ENCODE measurements at regions not wholly inside any gene's neighbourhood (a gene's known extent, or its start where the extent isn't known, plus 50 kb on each side); places are given as distances from the start of the nearest gene placed in this dataset.

GRCh38 chr13:76351541-76352229 is 534.5 kb downstream of the KCTD12 start:
- Mint-ChIP-seq H3K36me3 (ENCODE audit: low read depth) (no peaks in the 10 kb centered on the region), H3K27me3 (no peaks in the 10 kb centered on the region), H3K4me1 (no peaks in the 10 kb centered on the region), H3K4me3 (no peak overlapping the region), H3K9me3 (no peaks in the 10 kb centered on the region), H3K27ac (no peak overlapping the region)
- ATAC-seq (replicated peaks), result no peak

DNA sequence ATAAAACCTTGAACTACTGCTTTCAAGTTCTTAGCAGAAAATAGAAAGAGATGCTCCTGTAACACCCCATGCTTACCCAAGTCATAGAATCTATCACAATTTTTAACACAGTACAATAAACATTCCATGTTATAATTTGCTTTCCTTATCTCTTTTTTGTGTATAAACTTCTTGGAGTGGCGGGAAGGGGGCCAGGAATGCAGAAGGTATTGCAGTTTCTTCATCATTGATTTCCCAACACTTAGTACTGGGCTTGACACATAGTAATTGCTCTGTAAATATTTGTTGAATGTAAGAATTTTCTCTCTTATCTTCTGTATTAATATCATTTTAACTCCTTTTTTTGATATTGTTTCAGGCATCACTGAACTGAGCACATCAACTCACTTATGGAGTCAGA is 535.8 kb downstream of the KCTD12 start:
- H3K36me3 Mint-ChIP-seq (ENCODE audit: low read depth), result no peaks in the 10 kb centered on the region
- no peaks in the 10 kb centered on the region for H3K4me1 Mint-ChIP-seq
- H3K9me3 Mint-ChIP-seq, result no peaks in the 10 kb centered on the region
- H3K27ac Mint-ChIP-seq, result no peak overlapping the region
- ATAC-seq (replicated peaks), result no peak
- no peak overlapping the region for H3K4me3 Mint-ChIP-seq
- no peaks in the 10 kb centered on the region for H3K27me3 Mint-ChIP-seq

DNA sequence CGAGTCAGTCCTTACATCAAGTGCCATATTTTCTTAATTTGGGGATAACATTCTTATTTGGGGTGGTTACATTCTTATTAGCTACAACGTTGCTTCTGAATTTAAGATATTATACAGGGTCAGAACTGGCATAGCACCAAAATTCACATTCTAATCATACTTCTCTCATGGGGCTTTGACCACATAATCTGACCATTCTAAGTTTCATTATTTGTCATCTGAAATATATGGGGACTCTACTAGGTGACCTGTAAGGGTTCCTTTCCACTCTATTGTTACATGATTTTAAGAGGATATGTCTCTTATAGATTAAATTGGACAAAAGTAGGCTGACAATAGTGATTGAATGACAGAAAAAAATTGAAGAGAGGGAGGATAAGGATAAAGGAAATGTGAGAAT is 536.5 kb downstream of the KCTD12 start:
- H3K4me1 Mint-ChIP-seq, result no peaks in the 10 kb centered on the region
- H3K27ac Mint-ChIP-seq, result no peak overlapping the region
- H3K36me3 Mint-ChIP-seq (ENCODE audit: low read depth), result no peaks in the 10 kb centered on the region
- no peak overlapping the region for H3K4me3 Mint-ChIP-seq
- H3K9me3 Mint-ChIP-seq, result no peaks in the 10 kb centered on the region
- H3K27me3 Mint-ChIP-seq, result no peaks in the 10 kb centered on the region
- ATAC-seq (replicated peaks), result no peak

DNA sequence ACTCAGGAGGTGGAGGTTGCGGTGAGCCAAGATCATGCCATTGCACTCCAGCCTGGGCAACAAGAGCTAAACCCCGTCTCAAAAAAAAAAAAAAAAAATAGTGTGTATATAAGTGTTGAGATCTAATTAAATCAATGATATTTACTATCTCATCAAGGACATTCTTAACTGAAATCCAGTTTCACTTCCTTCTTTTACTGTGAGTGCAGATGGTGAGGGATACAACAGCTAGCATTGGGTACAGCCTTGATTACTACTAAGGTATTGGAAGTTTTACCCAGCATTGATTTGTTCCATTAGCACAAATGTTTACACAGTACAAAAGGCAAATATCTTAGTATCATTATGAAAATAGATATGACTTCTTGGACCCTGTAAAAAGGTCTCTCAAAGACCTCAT is 546.6 kb downstream of the KCTD12 start:
- no peak overlapping the region for H3K27ac Mint-ChIP-seq
- H3K4me1 Mint-ChIP-seq, result no peaks in the 10 kb centered on the region
- no peaks in the 10 kb centered on the region for H3K27me3 Mint-ChIP-seq
- ATAC-seq (replicated peaks), result no peak
- no peaks in the 10 kb centered on the region for H3K36me3 Mint-ChIP-seq (ENCODE audit: low read depth)
- no peak overlapping the region for H3K4me3 Mint-ChIP-seq
- H3K9me3 Mint-ChIP-seq, result no peaks in the 10 kb centered on the region

DNA sequence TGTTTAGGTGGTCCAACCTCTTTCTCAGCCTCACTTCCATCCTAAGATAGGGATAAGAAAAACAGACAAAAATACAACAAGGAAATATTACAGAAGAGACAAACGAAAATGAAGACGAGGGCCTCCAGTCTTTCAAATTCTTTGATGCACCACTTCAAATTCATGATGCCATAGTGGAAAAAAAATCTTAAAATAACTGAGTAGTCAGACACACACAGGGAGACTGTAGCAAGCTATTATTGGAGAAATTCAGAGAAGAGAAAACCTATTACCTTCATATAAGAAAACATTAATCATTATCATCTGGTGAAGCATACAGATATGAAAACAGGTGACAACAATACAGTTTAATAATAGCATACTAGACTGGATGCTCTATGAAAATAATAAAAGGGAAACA is 548.2 kb downstream of the KCTD12 start:
- Mint-ChIP-seq H3K4me1 (no peaks in the 10 kb centered on the region), H3K4me3 (no peak overlapping the region), H3K9me3 (no peaks in the 10 kb centered on the region), H3K27me3 (no peaks in the 10 kb centered on the region), H3K36me3 (ENCODE audit: low read depth) (no peaks in the 10 kb centered on the region), H3K27ac (no peak overlapping the region)
- ATAC-seq (replicated peaks), result no peak

DNA sequence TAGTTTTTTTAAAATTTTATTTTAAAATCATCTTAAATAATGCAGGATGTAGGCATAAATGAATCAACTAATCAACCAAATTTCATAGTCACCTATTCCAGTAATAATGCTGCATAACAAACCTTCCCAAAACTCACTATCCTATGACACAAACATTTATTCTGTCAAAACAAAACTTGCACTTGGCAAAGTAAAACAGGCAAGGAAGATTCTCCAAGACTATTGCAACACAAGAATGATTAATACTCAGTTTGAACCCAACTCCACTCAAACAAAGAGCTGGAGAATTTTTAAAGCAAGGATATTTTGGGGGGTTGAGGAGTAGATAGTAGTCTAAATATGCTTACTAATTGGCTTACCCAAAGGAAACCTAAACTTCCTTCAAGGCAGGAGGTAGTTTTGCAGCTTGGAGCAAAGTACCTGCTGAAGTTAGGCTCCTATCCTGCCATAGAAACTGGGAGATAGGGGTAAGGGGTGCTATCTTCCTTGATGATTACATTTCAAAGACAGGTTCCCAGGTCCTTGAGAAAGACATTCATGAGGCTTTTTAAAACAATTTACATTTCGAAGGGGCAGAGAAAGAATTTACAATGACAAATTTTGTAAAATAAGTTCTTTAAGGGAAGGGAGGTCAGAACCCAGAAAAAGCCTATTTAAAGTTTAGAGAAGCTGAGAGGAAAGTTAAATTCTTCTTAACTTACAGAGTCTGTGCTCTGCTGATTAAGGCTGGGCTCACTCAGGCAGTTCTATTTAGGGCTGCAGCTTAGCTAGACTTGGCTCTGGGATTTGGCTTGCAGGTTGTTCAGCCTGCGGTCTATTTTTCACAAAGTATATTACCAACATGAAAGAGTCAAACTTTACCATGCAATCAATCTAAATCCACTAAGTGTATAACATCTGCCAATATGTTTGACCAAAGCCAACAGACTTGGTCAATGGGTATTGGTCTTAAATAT is 549.0 kb downstream of the KCTD12 start:
- no peak overlapping the region for H3K27ac Mint-ChIP-seq
- H3K4me3 Mint-ChIP-seq, result no peak overlapping the region
- no peaks in the 10 kb centered on the region for H3K9me3 Mint-ChIP-seq
- no peaks in the 10 kb centered on the region for H3K4me1 Mint-ChIP-seq
- H3K36me3 Mint-ChIP-seq (ENCODE audit: low read depth), result no peaks in the 10 kb centered on the region
- ATAC-seq (replicated peaks), result no peak
- no peaks in the 10 kb centered on the region for H3K27me3 Mint-ChIP-seq

DNA sequence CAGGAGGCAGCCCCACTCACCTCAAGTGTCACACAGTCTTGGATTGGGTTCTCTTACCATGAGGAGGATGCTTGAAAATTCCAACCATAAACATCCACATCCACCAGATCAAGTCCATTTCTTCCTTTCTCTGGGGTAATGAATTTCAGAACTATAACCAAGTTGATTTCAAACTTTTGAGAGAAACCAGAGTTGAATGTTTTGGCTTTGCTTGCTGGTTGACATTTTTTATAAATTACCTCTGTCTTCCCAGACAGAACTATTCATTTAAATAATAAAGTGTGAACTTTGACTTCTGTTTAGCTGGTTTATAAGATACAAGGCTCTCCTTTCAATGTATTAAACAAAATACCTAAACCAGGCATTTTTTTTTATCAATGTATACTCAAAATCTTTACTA is 550.7 kb downstream of the KCTD12 start:
- no peaks in the 10 kb centered on the region for H3K27me3 Mint-ChIP-seq
- no peaks in the 10 kb centered on the region for H3K4me1 Mint-ChIP-seq
- no peak overlapping the region for H3K27ac Mint-ChIP-seq
- no peak overlapping the region for H3K4me3 Mint-ChIP-seq
- no peaks in the 10 kb centered on the region for H3K36me3 Mint-ChIP-seq (ENCODE audit: low read depth)
- no peak for ATAC-seq (replicated peaks)
- no peaks in the 10 kb centered on the region for H3K9me3 Mint-ChIP-seq

GRCh38 chr13:76331943-76332712 is 554.1 kb downstream of the KCTD12 start:
- Mint-ChIP-seq H3K4me1 (no peaks in the 10 kb centered on the region), H3K36me3 (ENCODE audit: low read depth) (no peaks in the 10 kb centered on the region), H3K4me3 (no peak overlapping the region), H3K27me3 (no peaks in the 10 kb centered on the region), H3K27ac (no peak overlapping the region), H3K9me3 (no peaks in the 10 kb centered on the region)
- ATAC-seq (replicated peaks), result no peak

DNA sequence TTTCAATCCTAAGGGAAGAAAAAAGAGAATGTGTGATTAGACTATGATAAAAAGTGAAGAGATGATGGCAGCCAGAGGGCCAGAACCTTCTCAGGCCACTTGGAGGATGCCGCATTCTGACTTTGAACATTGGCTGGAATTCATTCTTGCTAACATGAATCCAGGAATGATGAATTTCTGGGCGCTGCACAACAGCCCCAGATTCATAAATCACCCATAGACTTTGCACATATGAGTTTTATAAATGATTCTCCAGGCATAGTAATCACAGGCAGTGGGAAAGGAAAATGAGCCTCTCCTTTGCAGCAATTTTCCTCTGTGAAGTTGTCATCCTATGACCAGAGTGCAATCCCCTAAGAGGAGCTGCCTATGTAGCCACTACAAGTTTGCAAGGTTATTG is 555.4 kb downstream of the KCTD12 start:
- Mint-ChIP-seq H3K36me3 (ENCODE audit: low read depth) (no peaks in the 10 kb centered on the region), H3K27ac (no peak overlapping the region), H3K27me3 (no peaks in the 10 kb centered on the region), H3K4me3 (no peak overlapping the region), H3K4me1 (no peaks in the 10 kb centered on the region), H3K9me3 (no peaks in the 10 kb centered on the region)
- ATAC-seq (replicated peaks), result no peak

DNA sequence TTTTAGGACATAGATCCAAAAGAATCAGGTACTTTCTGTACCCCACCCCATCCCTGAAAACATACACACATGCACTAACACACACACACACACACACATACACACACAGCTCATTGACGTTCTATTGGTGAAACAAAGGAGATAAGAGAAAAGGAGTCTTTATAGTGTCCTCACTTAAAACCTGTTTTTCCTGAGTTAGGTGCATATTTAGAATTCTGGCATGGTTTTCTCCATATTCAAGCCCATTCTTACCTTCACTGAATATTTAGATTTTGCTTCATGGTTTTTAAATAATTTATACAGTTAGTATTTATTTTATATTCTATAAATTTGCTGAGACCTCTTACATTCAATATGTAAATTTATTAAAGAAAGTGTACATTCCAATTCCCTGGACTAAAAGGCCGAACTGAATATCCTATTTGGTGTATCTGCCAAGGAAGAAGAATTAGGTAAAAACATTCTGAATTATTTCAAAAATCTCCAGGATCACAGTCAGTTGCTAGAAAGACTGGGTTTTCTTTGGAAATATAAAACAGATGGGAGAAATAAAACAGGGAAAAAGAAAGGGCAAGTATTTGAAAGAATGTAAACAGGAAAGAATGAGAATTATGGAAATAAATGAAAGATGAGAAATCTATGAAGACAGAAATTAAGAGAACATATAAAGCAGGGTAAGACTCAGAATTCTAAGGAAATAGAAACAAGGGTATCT is 556.2 kb downstream of the KCTD12 start:
- Mint-ChIP-seq H3K27ac (no peak overlapping the region), H3K36me3 (ENCODE audit: low read depth) (no peaks in the 10 kb centered on the region), H3K9me3 (no peaks in the 10 kb centered on the region), H3K27me3 (peaks cover 4% of the 10 kb centered on the region), H3K4me3 (no peak overlapping the region), H3K4me1 (no peaks in the 10 kb centered on the region)
- no peak for ATAC-seq (replicated peaks)

- Mint-ChIP-seq H3K27ac (no peak overlapping the region), H3K4me3 (no peak overlapping the region), H3K27me3 (peaks cover 4% of the 10 kb centered on the region), H3K9me3 (no peaks in the 10 kb centered on the region), H3K4me1 (no peaks in the 10 kb centered on the region), H3K36me3 (ENCODE audit: low read depth) (no peaks in the 10 kb centered on the region)
- no peak for ATAC-seq (replicated peaks)
Observed at GRCh38 chr13:76329004-76329403, 557.2 kb downstream of the KCTD12 start.

DNA sequence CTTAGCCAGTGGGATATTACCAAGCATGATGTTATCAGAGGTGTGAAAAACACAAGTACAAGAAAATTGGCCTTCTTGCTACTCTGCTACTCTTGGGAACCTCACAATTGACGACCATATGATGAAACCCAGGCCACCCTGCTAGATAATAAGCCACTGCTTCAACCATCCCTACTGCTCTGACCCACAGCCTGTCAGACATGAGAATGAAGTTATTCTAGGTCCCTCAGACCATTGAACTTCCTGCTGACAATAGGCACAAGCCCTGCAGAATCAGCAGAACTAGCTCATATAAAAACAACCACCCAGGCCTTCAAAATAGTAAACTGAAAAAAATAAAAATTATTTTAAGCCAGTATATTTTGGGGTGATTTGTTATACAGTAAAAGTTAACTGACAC is 559.9 kb downstream of the KCTD12 start:
- H3K27me3 Mint-ChIP-seq, result peaks cover 4% of the 10 kb centered on the region
- H3K36me3 Mint-ChIP-seq (ENCODE audit: low read depth), result no peaks in the 10 kb centered on the region
- no peak overlapping the region for H3K27ac Mint-ChIP-seq
- H3K4me3 Mint-ChIP-seq, result no peak overlapping the region
- no peaks in the 10 kb centered on the region for H3K9me3 Mint-ChIP-seq
- no peak for ATAC-seq (replicated peaks)
- H3K4me1 Mint-ChIP-seq, result no peaks in the 10 kb centered on the region

- Mint-ChIP-seq H3K4me3 (no peak overlapping the region), H3K9me3 (peaks cover 4% of the 10 kb centered on the region), H3K27ac (no peak overlapping the region), H3K27me3 (no peaks in the 10 kb centered on the region), H3K36me3 (ENCODE audit: low read depth) (no peaks in the 10 kb centered on the region), H3K4me1 (no peaks in the 10 kb centered on the region)
- no peak for ATAC-seq (replicated peaks)
Observed at GRCh38 chr13:76319921-76320320, 566.3 kb downstream of the KCTD12 start.

- H3K27me3 Mint-ChIP-seq, result no peaks in the 10 kb centered on the region
Observed at GRCh38 chr13:76316998-76317527, 569.1 kb downstream of the KCTD12 start.

More at GRCh38 chr13:76316998-76317527, 569.1 kb downstream of the KCTD12 start:
- H3K27ac Mint-ChIP-seq, result no peak overlapping the region
- no peaks in the 10 kb centered on the region for H3K36me3 Mint-ChIP-seq (ENCODE audit: low read depth)
- no peak for ATAC-seq (replicated peaks)
- peaks cover 4% of the 10 kb centered on the region for H3K9me3 Mint-ChIP-seq
- no peaks in the 10 kb centered on the region for H3K4me1 Mint-ChIP-seq
- H3K4me3 Mint-ChIP-seq, result no peak overlapping the region
